ENCODE measurements at regions not wholly inside any gene's neighbourhood (a gene's known extent, or its start where the extent isn't known, plus 50 kb on each side); places are given as distances from the start of the nearest gene placed in this dataset.

GRCh38 chr2:167510071-167510759 lies 621.9 kb downstream of the XIRP2 start:
- H3K4me3 ChIP-seq, result no peak overlapping the region
- H3K27ac ChIP-seq, result no peak overlapping the region
- no peaks in the 10 kb centered on the region for H3K27me3 ChIP-seq (replicated peaks; ENCODE audit: insufficient read depth)
- DNase-seq (ENCODE audit: low spot score), result no peak
- no peaks in the 10 kb centered on the region for H3K4me1 ChIP-seq (replicated peaks)
- no peaks in the 10 kb centered on the region for H3K36me3 ChIP-seq
- no peaks in the 10 kb centered on the region for H3K9me3 ChIP-seq
- WGBS, result 30% methylated on average over 2 of the region's 2 CpGs
- TF ChIP-seq CTCF (IDR thresholded peaks at IDR 0.05), result no peak
- TF ChIP-seq POLR2A (IDR thresholded peaks at IDR 0.05), result no peak
- no peak for TF ChIP-seq POLR2AphosphoS5 (IDR thresholded peaks at IDR 0.05)
- intact Hi-C loops (cut with DNase I), result no loop called here

- Histone ChIP-seq H3K36me3 (no peaks in the 10 kb centered on the region), H3K27me3 (replicated peaks; ENCODE audit: insufficient read depth) (no peaks in the 10 kb centered on the region), H3K27ac (no peak overlapping the region), H3K4me3 (no peak overlapping the region), H3K4me1 (replicated peaks) (no peaks in the 10 kb centered on the region), H3K9me3 (no peaks in the 10 kb centered on the region)
- TF ChIP-seq POLR2A (IDR thresholded peaks at IDR 0.05), result no peak
- TF ChIP-seq POLR2AphosphoS5 (IDR thresholded peaks at IDR 0.05), result no peak
- TF ChIP-seq CTCF (IDR thresholded peaks at IDR 0.05), result no peak
- intact Hi-C loops (cut with DNase I), result no loop called here
- DNase-seq (ENCODE audit: low spot score), result no peak
- WGBS, result 5% methylated on average over 4 of the region's 4 CpGs
Measured at GRCh38 chr2:167509586-167509985, 621.3 kb downstream of the XIRP2 start.

- H3K27ac ChIP-seq, result no peak overlapping the region
- no peaks in the 10 kb centered on the region for H3K9me3 ChIP-seq
- no peaks in the 10 kb centered on the region for H3K4me1 ChIP-seq (replicated peaks)
- H3K27me3 ChIP-seq (replicated peaks; ENCODE audit: insufficient read depth), result no peaks in the 10 kb centered on the region
- no peaks in the 10 kb centered on the region for H3K36me3 ChIP-seq
- no peak for TF ChIP-seq POLR2AphosphoS5 (IDR thresholded peaks at IDR 0.05)
- TF ChIP-seq POLR2A (IDR thresholded peaks at IDR 0.05), result no peak
- TF ChIP-seq CTCF (IDR thresholded peaks at IDR 0.05), result no peak
- DNase-seq (ENCODE audit: low spot score), result no peak
- WGBS, result 75% methylated on average over 1 of the region's 1 CpG
- no peak overlapping the region for H3K4me3 ChIP-seq
- intact Hi-C loops (cut with DNase I), result no loop called here
Measured at GRCh38 chr2:167508709-167509108, 620.4 kb downstream of the XIRP2 start.

- Histone ChIP-seq H3K4me3 (no peak overlapping the region), H3K9me3 (no peaks in the 10 kb centered on the region), H3K36me3 (no peaks in the 10 kb centered on the region), H3K27ac (no peak overlapping the region), H3K4me1 (replicated peaks) (no peaks in the 10 kb centered on the region), H3K27me3 (replicated peaks; ENCODE audit: insufficient read depth) (no peaks in the 10 kb centered on the region)
- 71% methylated on average over 1 of the region's 1 CpG for WGBS
- DNase-seq (ENCODE audit: low spot score), result no peak
- no peak for TF ChIP-seq CTCF (IDR thresholded peaks at IDR 0.05)
- no peak for TF ChIP-seq POLR2A (IDR thresholded peaks at IDR 0.05)
- no peak for TF ChIP-seq POLR2AphosphoS5 (IDR thresholded peaks at IDR 0.05)
- intact Hi-C loops (cut with DNase I), result no loop called here
Measured at GRCh38 chr2:167506395-167506794, 618.1 kb downstream of the XIRP2 start.

- no peaks in the 10 kb centered on the region for H3K4me1 ChIP-seq (replicated peaks)
- TF ChIP-seq POLR2AphosphoS5 (IDR thresholded peaks at IDR 0.05), result no peak
- TF ChIP-seq POLR2A (IDR thresholded peaks at IDR 0.05), result no peak
- TF ChIP-seq CTCF (IDR thresholded peaks at IDR 0.05), result no peak
- intact Hi-C loops (cut with DNase I), result no loop called here
- no peak overlapping the region for H3K27ac ChIP-seq
- no peaks in the 10 kb centered on the region for H3K9me3 ChIP-seq
- no peaks in the 10 kb centered on the region for H3K36me3 ChIP-seq
- DNase-seq (ENCODE audit: low spot score), result no peak
- H3K4me3 ChIP-seq, result no peak overlapping the region
- no peaks in the 10 kb centered on the region for H3K27me3 ChIP-seq (replicated peaks; ENCODE audit: insufficient read depth)
Measured at GRCh38 chr2:167504695-167505094, 616.4 kb downstream of the XIRP2 start.
